ENCODE measurements at regions not wholly inside any gene's neighbourhood (a gene's known extent, or its start where the extent isn't known, plus 50 kb on each side); places are given as distances from the start of the nearest gene placed in this dataset.

DNA sequence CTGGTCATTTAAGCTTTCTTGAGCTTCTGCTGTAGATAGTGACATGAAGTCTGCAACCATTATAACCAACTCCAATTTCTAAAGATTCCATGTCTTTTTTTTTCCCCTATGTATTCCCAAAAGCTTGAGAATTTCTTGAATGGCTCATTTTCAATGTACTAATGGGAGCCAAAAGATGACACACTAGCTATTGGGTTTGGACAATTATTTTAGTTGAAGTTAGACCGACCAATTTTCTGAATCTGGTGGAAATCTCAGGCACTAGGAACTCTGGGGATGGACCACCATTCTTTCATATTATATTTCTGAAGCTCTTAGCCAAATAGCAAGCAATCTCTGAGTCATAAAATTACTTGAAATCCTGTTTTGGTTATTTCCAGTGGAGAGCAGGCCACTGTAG is 617.4 kb upstream of the ADAMTS5 start:
- no peak overlapping the region for H3K4me3 ChIP-seq
- no peaks in the 10 kb centered on the region for H3K27me3 ChIP-seq
- in situ Hi-C loops (cut with MboI; ENCODE audit: low pct_ligation_motif_present in 1 of 4, low pct_unique_long_range_greater_than_20kb in 1 of 4, low sequenced_read_pairs in 3 of 4) (no loop called here), intact Hi-C loops (cut with DNase I; ENCODE audit: low total_unique reads) (no loop called here)
- 75 to 84% methylated on average over 1 of the region's 1 CpG for WGBS, 2 donors (ENCODE audit: low coverage in 1 of 2)
- H3K27ac ChIP-seq, result no peak overlapping the region
- H3K4me1 ChIP-seq, result no peaks in the 10 kb centered on the region
- DNase-seq, result no peak
- no peak for TF ChIP-seq POLR2AphosphoS5 (IDR thresholded peaks at IDR 0.05)
- no peak for TF ChIP-seq EP300 (IDR thresholded peaks at IDR 0.05; ENCODE audit: low read depth)
- TF ChIP-seq, protein P1, sequence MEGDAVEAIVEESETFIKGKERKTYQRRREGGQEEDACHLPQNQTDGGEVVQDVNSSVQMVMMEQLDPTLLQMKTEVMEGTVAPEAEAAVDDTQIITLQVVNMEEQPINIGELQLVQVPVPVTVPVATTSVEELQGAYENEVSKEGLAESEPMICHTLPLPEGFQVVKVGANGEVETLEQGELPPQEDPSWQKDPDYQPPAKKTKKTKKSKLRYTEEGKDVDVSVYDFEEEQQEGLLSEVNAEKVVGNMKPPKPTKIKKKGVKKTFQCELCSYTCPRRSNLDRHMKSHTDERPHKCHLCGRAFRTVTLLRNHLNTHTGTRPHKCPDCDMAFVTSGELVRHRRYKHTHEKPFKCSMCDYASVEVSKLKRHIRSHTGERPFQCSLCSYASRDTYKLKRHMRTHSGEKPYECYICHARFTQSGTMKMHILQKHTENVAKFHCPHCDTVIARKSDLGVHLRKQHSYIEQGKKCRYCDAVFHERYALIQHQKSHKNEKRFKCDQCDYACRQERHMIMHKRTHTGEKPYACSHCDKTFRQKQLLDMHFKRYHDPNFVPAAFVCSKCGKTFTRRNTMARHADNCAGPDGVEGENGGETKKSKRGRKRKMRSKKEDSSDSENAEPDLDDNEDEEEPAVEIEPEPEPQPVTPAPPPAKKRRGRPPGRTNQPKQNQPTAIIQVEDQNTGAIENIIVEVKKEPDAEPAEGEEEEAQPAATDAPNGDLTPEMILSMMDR (IDR thresholded peaks at IDR 0.05), result no peak
- H3K9me3 ChIP-seq, result no peaks in the 10 kb centered on the region
- H3K36me3 ChIP-seq, result no peaks in the 10 kb centered on the region

DNA sequence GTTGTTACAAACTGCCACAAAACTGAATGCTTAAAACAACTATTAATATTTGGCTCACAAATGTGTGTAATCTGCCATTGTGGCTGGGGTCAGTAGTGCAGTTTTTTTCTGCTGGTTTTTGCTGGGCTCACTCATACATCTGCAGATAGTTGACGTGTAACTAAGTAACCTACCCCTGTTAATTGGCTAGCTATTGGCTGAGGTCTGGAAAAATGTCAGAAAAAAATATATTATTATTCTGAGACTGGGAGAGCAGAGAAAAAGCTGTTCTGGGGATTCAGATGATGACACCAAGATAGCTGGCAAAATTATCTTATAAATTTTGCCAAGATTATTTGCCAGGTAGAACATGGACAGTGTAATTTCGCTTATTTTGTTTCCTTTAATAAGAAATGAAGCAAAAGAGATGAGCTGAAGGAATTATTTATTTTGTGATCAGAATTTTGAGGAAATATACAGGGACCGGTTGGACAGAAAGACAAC is 616.1 kb upstream of the ADAMTS5 start:
- Histone ChIP-seq H3K27me3 (no peaks in the 10 kb centered on the region), H3K4me3 (no peak overlapping the region), H3K36me3 (no peaks in the 10 kb centered on the region), H3K27ac (no peak overlapping the region), H3K9me3 (no peaks in the 10 kb centered on the region), H3K4me1 (no peaks in the 10 kb centered on the region)
- TF ChIP-seq EP300 (IDR thresholded peaks at IDR 0.05; ENCODE audit: low read depth) (no peak), POLR2A (IDR thresholded peaks at IDR 0.05) (no peak), POLR2AphosphoS5 (IDR thresholded peaks at IDR 0.05) (no peak)
- TF ChIP-seq, protein P1 (IDR thresholded peaks at IDR 0.05), result no peak
- DNase-seq, result no peak
- WGBS, 2 donors (ENCODE audit: low coverage in 1 of 2), result 75 to 86% methylated on average over 3 of the region's 3 CpGs
- intact Hi-C loops (cut with DNase I; ENCODE audit: low total_unique reads) (no loop called here), in situ Hi-C loops (cut with MboI; ENCODE audit: low pct_ligation_motif_present in 1 of 4, low pct_unique_long_range_greater_than_20kb in 1 of 4, low sequenced_read_pairs in 3 of 4) (no loop called here)

DNA sequence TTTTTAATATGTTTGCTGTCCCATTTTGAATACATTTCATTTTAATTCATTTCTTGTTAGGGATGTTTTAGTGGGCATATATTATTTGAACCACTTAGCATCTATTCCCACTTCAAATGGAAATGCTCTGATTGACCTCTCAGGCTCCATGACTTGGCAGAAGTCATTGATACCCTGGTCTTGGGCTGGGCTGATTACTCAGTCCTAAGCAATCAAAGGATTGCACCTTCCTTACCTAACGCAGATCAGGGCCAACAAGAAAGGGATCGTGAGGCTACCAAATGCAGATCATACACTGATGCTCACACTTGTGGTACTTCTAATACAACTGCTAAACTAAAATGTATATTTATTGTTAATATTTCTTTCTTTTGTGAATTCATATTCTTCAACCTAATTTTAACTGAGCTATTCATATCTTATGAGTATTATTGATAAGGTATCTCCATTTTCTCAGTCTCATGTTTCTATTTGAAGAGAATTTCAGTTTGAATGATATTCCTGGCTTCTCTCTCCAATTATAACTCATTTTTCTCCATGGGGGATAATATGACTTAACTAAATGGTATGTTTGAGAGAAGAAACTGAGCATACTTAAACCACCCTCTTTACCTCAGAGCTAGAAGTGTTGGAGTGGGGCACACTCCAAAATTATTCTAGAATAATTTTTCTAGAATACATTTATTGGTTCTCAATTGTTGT is 615.5 kb upstream of the ADAMTS5 start:
- Histone ChIP-seq H3K27me3 (no peaks in the 10 kb centered on the region), H3K4me1 (no peaks in the 10 kb centered on the region), H3K4me3 (no peak overlapping the region), H3K27ac (no peak overlapping the region), H3K36me3 (no peaks in the 10 kb centered on the region), H3K9me3 (no peaks in the 10 kb centered on the region)
- in situ Hi-C loops (cut with MboI; ENCODE audit: low pct_ligation_motif_present in 1 of 4, low pct_unique_long_range_greater_than_20kb in 1 of 4, low sequenced_read_pairs in 3 of 4), result no loop called here
- no peak for DNase-seq
- WGBS, 2 donors (ENCODE audit: low coverage in 1 of 2), result 84 to 91% methylated on average over 2 of the region's 2 CpGs
- intact Hi-C loops (cut with DNase I; ENCODE audit: low total_unique reads), result no loop called here
- no peak for TF ChIP-seq POLR2AphosphoS5 (IDR thresholded peaks at IDR 0.05)
- TF ChIP-seq, protein P1 (IDR thresholded peaks at IDR 0.05), result no peak
- no peak for TF ChIP-seq EP300 (IDR thresholded peaks at IDR 0.05; ENCODE audit: low read depth)
- TF ChIP-seq POLR2A (IDR thresholded peaks at IDR 0.05), result no peak

DNA sequence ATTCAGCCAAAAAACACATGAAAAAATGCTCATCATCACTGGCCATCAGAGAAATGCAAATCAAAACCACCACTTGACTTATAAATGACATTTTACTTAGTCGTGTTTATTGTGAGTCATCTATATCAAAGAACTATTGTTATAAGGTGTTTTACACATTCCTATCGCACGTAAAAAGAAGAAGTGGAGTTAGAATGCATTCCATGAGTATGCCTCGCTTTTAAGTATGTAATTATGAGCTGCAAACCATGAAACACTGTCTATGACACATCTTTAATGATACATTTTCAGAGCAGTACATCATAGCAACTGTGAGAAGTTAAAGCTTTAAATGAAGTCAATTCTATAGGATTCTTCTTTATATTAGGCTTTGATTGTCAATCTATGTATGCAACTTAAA is 614.3 kb upstream of the ADAMTS5 start:
- intact Hi-C loops (cut with DNase I; ENCODE audit: low total_unique reads), result no loop called here

More for the DNA sequence above, 614.3 kb upstream of the ADAMTS5 start:
- H3K9me3 ChIP-seq, result no peaks in the 10 kb centered on the region
- no peaks in the 10 kb centered on the region for H3K36me3 ChIP-seq
- H3K27me3 ChIP-seq, result no peaks in the 10 kb centered on the region
- no peak overlapping the region for H3K4me3 ChIP-seq
- TF ChIP-seq, protein P1 (IDR thresholded peaks at IDR 0.05), result no peak
- TF ChIP-seq POLR2AphosphoS5 (IDR thresholded peaks at IDR 0.05) (no peak), EP300 (IDR thresholded peaks at IDR 0.05; ENCODE audit: low read depth) (no peak), POLR2A (IDR thresholded peaks at IDR 0.05) (no peak)
- no peak overlapping the region for H3K27ac ChIP-seq
- DNase-seq, result no peak
- in situ Hi-C loops (cut with MboI; ENCODE audit: low pct_ligation_motif_present in 1 of 4, low pct_unique_long_range_greater_than_20kb in 1 of 4, low sequenced_read_pairs in 3 of 4), result no loop called here
- 72 to 94% methylated on average over 4 of the region's 4 CpGs for WGBS, 2 donors (ENCODE audit: low coverage in 1 of 2)
- no peaks in the 10 kb centered on the region for H3K4me1 ChIP-seq

Measured in transverse colon (tissue), 4 donors.